ENCODE measurements at regions not wholly inside any gene's neighbourhood (a gene's known extent, or its start where the extent isn't known, plus 50 kb on each side); places are given as distances from the start of the nearest gene placed in this dataset.

GRCh38 chr4:33959519-33959918, 2284.8 kb downstream of the ARAP2 start:
- WGBS, result 90% methylated on average over 3 of the region's 4 CpGs
- no peak overlapping the region for H3K4ac ChIP-seq (ENCODE audit: low read depth in 1 of 2, low read length in 2 of 2)
- H3K9me3 ChIP-seq (ENCODE audit: control insufficient read depth, low read length), result peaks cover 5% of the 10 kb centered on the region
- H3K27ac ChIP-seq (ENCODE audit: low read length, poor library complexity, severe bottlenecking), result no peak overlapping the region
- H2BK12ac ChIP-seq (ENCODE audit: low read length in 2 of 2), result no peak overlapping the region
- H2AK5ac ChIP-seq (ENCODE audit: low read length, severe bottlenecking), result no peak overlapping the region
- H3K18ac ChIP-seq (ENCODE audit: low read depth in 1 of 2, low read length in 2 of 2), result no peak overlapping the region
- H2BK120ac ChIP-seq (ENCODE audit: low read depth, low read length), result no peak overlapping the region
- H3K36me3 ChIP-seq (ENCODE audit: control insufficient read depth in 1 of 2, insufficient read depth in 2 of 2, low read depth in 1 of 2, low read length in 2 of 2), result no peaks in the 10 kb centered on the region
- H3K4me2 ChIP-seq (ENCODE audit: low read length, poor library complexity, severe bottlenecking), result no peak overlapping the region
- H4K91ac ChIP-seq (ENCODE audit: low read length), result no peak overlapping the region
- H4K8ac ChIP-seq (ENCODE audit: low read length), result no peak overlapping the region
- no peak for DNase-seq
- H3K4me1 ChIP-seq (ENCODE audit: control insufficient read depth, insufficient read depth, low read depth, low read length), result no peaks in the 10 kb centered on the region
- H3K4me3 ChIP-seq (ENCODE audit: insufficient read depth in 1 of 2, low read depth in 1 of 2, low read length in 2 of 2), result no peak overlapping the region
- H2BK15ac ChIP-seq (ENCODE audit: low read depth, poor library complexity, severe bottlenecking), result no peak overlapping the region
- no peak overlapping the region for H3K9ac ChIP-seq (ENCODE audit: low read length)
- no peaks in the 10 kb centered on the region for H3K79me1 ChIP-seq (replicated peaks; ENCODE audit: low read length, poor library complexity, severe bottlenecking)
- no peak overlapping the region for H3K14ac ChIP-seq (ENCODE audit: low read length in 2 of 2)
- no peak overlapping the region for H3K23ac ChIP-seq (ENCODE audit: low read length in 2 of 2)
- no peaks in the 10 kb centered on the region for H3K27me3 ChIP-seq (ENCODE audit: control insufficient read depth in 1 of 2, insufficient read depth in 1 of 2, low read length in 2 of 2)
- H2AFZ ChIP-seq (ENCODE audit: low read depth, low read length), result no peak overlapping the region
- H2BK5ac ChIP-seq (ENCODE audit: low read depth, low read length, poor library complexity, severe bottlenecking), result no peak overlapping the region

GRCh38 chr4:33961761-33962160, 2282.6 kb downstream of the ARAP2 start:
- Histone ChIP-seq H3K36me3 (ENCODE audit: control insufficient read depth in 1 of 2, insufficient read depth in 2 of 2, low read depth in 1 of 2, low read length in 2 of 2) (no peaks in the 10 kb centered on the region), H3K27ac (ENCODE audit: low read length, poor library complexity, severe bottlenecking) (no peak overlapping the region), H2AK5ac (ENCODE audit: low read length, severe bottlenecking) (no peak overlapping the region), H4K8ac (ENCODE audit: low read length) (no peak overlapping the region), H2BK12ac (ENCODE audit: low read length in 2 of 2) (no peak overlapping the region), H2BK5ac (ENCODE audit: low read depth, low read length, poor library complexity, severe bottlenecking) (no peak overlapping the region), H3K4me2 (ENCODE audit: low read length, poor library complexity, severe bottlenecking) (no peak overlapping the region), H3K23ac (ENCODE audit: low read length in 2 of 2) (no peak overlapping the region), H3K4ac (ENCODE audit: low read depth in 1 of 2, low read length in 2 of 2) (no peak overlapping the region), H3K18ac (ENCODE audit: low read depth in 1 of 2, low read length in 2 of 2) (no peak overlapping the region), H2AFZ (ENCODE audit: low read depth, low read length) (no peak overlapping the region), H4K91ac (ENCODE audit: low read length) (no peak overlapping the region), H3K9me3 (ENCODE audit: control insufficient read depth, low read length) (no peaks in the 10 kb centered on the region), H2BK120ac (ENCODE audit: low read depth, low read length) (no peak overlapping the region), H3K14ac (ENCODE audit: low read length in 2 of 2) (no peak overlapping the region), H2BK15ac (ENCODE audit: low read depth, poor library complexity, severe bottlenecking) (no peak overlapping the region), H3K4me1 (ENCODE audit: control insufficient read depth, insufficient read depth, low read depth, low read length) (no peaks in the 10 kb centered on the region), H3K4me3 (ENCODE audit: insufficient read depth in 1 of 2, low read depth in 1 of 2, low read length in 2 of 2) (no peak overlapping the region), H3K79me1 (replicated peaks; ENCODE audit: low read length, poor library complexity, severe bottlenecking) (no peaks in the 10 kb centered on the region), H3K9ac (ENCODE audit: low read length) (no peak overlapping the region), H3K27me3 (ENCODE audit: control insufficient read depth in 1 of 2, insufficient read depth in 1 of 2, low read length in 2 of 2) (no peaks in the 10 kb centered on the region)
- WGBS, result 100% methylated on average over 1 of the region's 2 CpGs
- no peak for DNase-seq

- Histone ChIP-seq H2BK15ac (ENCODE audit: low read depth, poor library complexity, severe bottlenecking) (no peak overlapping the region), H4K8ac (ENCODE audit: low read length) (no peak overlapping the region), H3K4me1 (ENCODE audit: control insufficient read depth, insufficient read depth, low read depth, low read length) (no peaks in the 10 kb centered on the region), H3K18ac (ENCODE audit: low read depth in 1 of 2, low read length in 2 of 2) (no peak overlapping the region), H3K27ac (ENCODE audit: low read length, poor library complexity, severe bottlenecking) (no peak overlapping the region), H3K9me3 (ENCODE audit: control insufficient read depth, low read length) (peaks cover 24% of the 10 kb centered on the region), H3K36me3 (ENCODE audit: control insufficient read depth in 1 of 2, insufficient read depth in 2 of 2, low read depth in 1 of 2, low read length in 2 of 2) (no peaks in the 10 kb centered on the region), H3K4me3 (ENCODE audit: insufficient read depth in 1 of 2, low read depth in 1 of 2, low read length in 2 of 2) (no peak overlapping the region), H3K23ac (ENCODE audit: low read length in 2 of 2) (no peak overlapping the region), H3K4ac (ENCODE audit: low read depth in 1 of 2, low read length in 2 of 2) (no peak overlapping the region), H2AK5ac (ENCODE audit: low read length, severe bottlenecking) (no peak overlapping the region), H3K9ac (ENCODE audit: low read length) (no peak overlapping the region), H2AFZ (ENCODE audit: low read depth, low read length) (no peak overlapping the region), H2BK120ac (ENCODE audit: low read depth, low read length) (no peak overlapping the region), H3K14ac (ENCODE audit: low read length in 2 of 2) (no peak overlapping the region), H2BK5ac (ENCODE audit: low read depth, low read length, poor library complexity, severe bottlenecking) (no peak overlapping the region), H3K27me3 (ENCODE audit: control insufficient read depth in 1 of 2, insufficient read depth in 1 of 2, low read length in 2 of 2) (no peaks in the 10 kb centered on the region), H4K91ac (ENCODE audit: low read length) (no peak overlapping the region), H3K79me1 (replicated peaks; ENCODE audit: low read length, poor library complexity, severe bottlenecking) (no peaks in the 10 kb centered on the region), H2BK12ac (ENCODE audit: low read length in 2 of 2) (no peak overlapping the region), H3K4me2 (ENCODE audit: low read length, poor library complexity, severe bottlenecking) (no peak overlapping the region)
- WGBS, result 100% methylated on average over 1 of the region's 1 CpG
- DNase-seq, result no peak
These were observed 2277.5 kb downstream of the ARAP2 start for GRCh38 chr4:33966808-33967207.

- Histone ChIP-seq H3K79me1 (replicated peaks; ENCODE audit: low read length, poor library complexity, severe bottlenecking) (no peaks in the 10 kb centered on the region), H2BK120ac (ENCODE audit: low read depth, low read length) (no peak overlapping the region), H3K27me3 (ENCODE audit: control insufficient read depth in 1 of 2, insufficient read depth in 1 of 2, low read length in 2 of 2) (no peaks in the 10 kb centered on the region), H2BK5ac (ENCODE audit: low read depth, low read length, poor library complexity, severe bottlenecking) (no peak overlapping the region), H3K18ac (ENCODE audit: low read depth in 1 of 2, low read length in 2 of 2) (no peak overlapping the region), H2BK15ac (ENCODE audit: low read depth, poor library complexity, severe bottlenecking) (no peak overlapping the region), H3K9me3 (ENCODE audit: control insufficient read depth, low read length) (peaks cover 15% of the 10 kb centered on the region), H2AFZ (ENCODE audit: low read depth, low read length) (no peak overlapping the region), H4K8ac (ENCODE audit: low read length) (no peak overlapping the region), H3K14ac (ENCODE audit: low read length in 2 of 2) (no peak overlapping the region), H2BK12ac (ENCODE audit: low read length in 2 of 2) (no peak overlapping the region), H3K4me2 (ENCODE audit: low read length, poor library complexity, severe bottlenecking) (no peak overlapping the region), H3K4me1 (ENCODE audit: control insufficient read depth, insufficient read depth, low read depth, low read length) (no peaks in the 10 kb centered on the region), H2AK5ac (ENCODE audit: low read length, severe bottlenecking) (no peak overlapping the region), H4K91ac (ENCODE audit: low read length) (no peak overlapping the region), H3K4ac (ENCODE audit: low read depth in 1 of 2, low read length in 2 of 2) (no peak overlapping the region), H3K9ac (ENCODE audit: low read length) (no peak overlapping the region), H3K23ac (ENCODE audit: low read length in 2 of 2) (no peak overlapping the region), H3K4me3 (ENCODE audit: insufficient read depth in 1 of 2, low read depth in 1 of 2, low read length in 2 of 2) (no peak overlapping the region), H3K27ac (ENCODE audit: low read length, poor library complexity, severe bottlenecking) (no peak overlapping the region), H3K36me3 (ENCODE audit: control insufficient read depth in 1 of 2, insufficient read depth in 2 of 2, low read depth in 1 of 2, low read length in 2 of 2) (no peaks in the 10 kb centered on the region)
- DNase-seq, result no peak
These were observed 2270.0 kb downstream of the ARAP2 start for GRCh38 chr4:33974270-33974669.
